HG02642 (cell line): ENCODE measurements at regions not wholly inside any gene's neighbourhood (a gene's known extent, or its start where the extent isn't known, plus 50 kb on each side); places are given as distances from the start of the nearest gene placed in this dataset.

ENCODE experiments used
- ATAC-seq: cut with Tn5 transposase; IDR thresholded peaks from one replicate; pipeline ENCODE4 v1.9.1; 2021; ENCODE audit warnings: mild to moderate bottlenecking; ENCODE audit not compliant: unreplicated experiment, poor library complexity

DNA sequence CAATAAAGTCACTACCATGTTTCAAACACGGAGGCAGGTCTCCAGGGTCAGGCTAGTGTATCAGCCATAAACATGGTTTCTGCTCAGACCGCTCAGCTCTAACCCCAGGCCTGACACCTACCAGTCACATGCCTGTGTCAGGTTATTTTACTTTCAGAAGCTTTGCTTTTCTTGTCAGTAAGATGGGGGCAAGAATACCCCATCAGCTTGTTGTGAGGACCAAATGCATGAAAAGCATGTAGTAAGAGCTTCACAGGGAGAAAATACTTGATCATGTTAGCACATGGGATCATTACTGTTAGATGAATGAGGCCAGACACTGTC lies 65.2 kb upstream of the PIM1 start:
- ATAC-seq: no peak

GRCh38 chr6:37105148-37106050 lies 64.6 kb upstream of the PIM1 start:
- ATAC-seq: no peak

GRCh38 chr6:37106051-37106363 lies 63.9 kb upstream of the PIM1 start:
- ATAC-seq: no peak

DNA sequence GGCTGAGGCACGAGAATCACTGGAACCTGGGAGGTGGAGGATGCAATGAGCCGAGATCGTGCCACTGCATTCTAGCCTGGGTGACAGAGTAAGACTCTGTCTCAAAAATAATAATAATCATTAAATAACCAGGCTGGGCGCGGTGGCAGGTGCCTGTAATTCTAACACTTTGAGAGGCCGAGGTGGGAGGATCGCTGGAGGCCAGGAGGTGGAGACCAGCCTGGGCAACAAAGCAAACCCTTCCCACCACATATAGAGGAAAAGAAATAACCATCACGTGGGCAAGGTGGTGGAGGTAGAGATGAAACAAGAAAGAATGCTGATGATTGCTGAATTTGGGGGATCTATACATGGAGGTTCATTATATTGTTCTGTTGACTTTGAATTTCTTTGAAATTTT lies 63.4 kb upstream of the PIM1 start:
- ATAC-seq: no peak

DNA sequence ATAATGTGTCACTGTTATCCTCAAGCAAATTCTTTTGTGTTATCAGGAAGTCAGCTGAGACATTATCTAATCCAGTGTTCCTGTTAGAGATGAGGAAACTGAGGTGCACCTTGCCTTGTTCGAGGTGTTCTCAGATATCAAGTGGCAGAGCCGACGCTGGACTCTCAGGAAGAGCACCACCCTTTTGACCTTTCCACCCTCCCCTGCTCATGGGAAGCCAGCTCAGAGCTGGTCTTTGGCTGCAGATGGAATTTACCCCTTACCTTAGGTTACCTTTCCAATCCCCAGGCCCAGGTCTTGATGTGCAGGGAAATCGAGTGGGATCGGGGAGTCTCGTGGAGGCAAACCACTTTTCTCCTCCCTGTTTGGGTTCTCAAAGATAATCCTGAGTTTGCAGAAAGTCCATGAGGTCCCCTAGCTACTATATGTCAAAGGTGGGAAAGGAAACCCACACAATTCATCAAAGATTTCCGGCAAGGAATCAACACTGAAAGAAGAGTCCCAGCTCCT lies 62.9 kb upstream of the PIM1 start:
- no peak for ATAC-seq

- ATAC-seq: no peak
These were observed 60.0 kb upstream of the PIM1 start for GRCh38 chr6:37109714-37110499.

DNA sequence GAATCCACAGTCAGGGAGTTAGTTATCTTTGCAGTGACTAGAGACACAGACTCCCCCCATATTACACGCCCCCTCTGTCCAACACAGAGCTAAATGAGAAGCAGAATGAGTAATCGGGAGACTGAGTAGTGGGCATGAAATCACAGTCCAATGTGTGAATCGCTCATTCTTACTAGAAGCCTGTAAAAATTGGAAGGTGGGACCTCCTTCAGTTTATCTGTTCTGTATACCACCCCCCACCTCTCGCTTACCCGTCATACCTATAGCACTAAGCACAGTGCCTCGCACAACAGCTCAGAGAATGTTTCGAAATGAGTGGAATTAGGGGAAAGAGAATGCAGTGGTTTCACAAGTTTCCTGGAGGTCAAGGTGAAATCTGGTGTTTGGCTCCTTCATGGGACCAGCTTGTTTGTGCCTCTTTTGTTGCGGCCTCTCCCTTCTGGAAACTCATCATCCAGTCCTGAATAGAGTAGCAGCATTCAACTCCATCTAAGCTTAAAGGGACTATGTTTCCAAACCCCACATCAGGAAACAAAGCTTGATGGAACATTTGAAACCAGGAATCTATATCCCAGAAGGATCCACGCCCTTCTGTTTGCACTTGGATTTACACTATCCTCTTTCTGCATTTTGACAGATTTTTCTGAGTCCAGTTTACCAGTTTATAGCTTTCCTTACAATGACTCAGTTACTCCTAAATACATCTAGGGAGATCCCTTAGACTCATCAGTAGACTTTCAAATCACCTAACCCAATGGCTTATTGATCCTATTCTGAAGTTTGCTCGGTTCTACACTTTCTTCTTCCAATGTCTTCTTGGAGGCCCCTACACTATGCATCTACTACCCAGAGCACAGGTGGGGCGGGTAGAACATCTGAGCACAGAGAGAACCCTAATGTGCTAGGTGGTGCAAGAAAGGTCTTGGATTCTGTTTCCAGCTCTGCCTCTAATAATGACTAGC lies 59.2 kb upstream of the PIM1 start:
- no peak for ATAC-seq

- no peak for ATAC-seq
These were observed 56.0 kb upstream of the PIM1 start for GRCh38 chr6:37113976-37114375.

DNA sequence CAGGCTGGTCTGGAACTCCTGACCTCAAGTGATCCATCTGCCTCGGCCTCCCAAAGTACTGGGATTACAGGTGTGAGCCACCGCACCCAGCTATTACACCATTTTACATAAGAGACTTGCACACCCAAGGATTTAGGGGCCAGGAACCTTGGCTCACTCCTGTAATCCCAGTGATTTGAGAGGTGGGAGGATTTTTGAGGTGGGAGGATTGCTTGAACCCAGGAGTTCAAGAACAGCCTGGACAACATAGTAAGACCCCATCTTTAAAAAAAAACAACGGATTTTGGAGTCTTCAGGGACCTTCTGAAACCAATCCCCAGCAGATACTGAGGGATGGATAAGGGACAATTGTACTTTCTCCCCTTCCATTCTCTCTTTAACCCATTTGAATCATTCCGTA lies 55.3 kb upstream of the PIM1 start:
- ATAC-seq: no peak

- ATAC-seq: no peak
These were observed 54.6 kb upstream of the PIM1 start for GRCh38 chr6:37115236-37115895.

DNA sequence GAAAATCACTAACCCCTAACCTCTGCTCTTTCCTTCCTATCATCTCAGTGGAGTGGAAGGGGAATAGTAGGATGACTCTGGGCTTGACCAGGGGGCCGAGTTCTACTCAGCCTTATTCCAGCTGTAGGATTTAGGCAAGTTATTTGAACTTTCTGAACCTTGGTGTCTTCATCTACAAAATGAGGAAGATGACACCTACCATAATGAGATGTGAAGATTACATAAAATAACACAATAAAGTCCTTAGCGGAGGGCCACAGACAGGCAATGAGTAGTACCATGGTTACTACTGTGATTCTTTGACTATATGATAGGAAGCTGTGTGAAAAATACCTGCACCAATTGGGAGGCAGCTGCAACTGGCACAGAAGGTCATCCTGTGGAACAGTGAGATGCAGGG lies 53.6 kb upstream of the PIM1 start:
- ATAC-seq: no peak

DNA sequence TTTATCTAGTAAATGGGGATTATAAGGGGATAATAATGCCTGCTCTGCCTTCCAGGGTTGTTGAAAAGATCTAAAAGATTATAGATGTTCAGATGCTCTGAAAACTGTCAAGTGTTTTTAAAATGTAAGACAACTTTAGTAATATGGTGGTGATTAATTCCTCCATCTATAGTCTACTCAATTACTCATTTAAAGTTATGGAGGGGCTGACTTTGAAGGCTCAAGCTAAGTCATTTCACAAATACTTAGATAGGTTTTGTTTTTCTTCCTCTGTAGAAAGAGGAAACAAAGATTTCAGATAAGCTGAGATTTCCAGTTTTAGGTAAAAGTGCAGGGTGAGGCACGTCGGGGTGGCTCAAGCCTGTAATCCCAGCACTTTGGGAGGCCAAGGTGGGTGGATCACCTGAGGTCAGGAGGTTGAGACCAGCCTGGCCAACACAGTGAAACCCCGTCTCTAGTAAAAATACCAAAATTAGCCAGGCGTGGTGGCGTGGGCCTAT lies 50.5 kb upstream of the PIM1 start:
- ATAC-seq: no peak
